Activated CD4-positive, alpha-beta T cell treated with anti-CD3 and anti-CD28 coated beads, Interleukin-2, amount 50 U/mL, for 24 hours (primary cell): ENCODE measurements at regions not wholly inside any gene's neighbourhood (a gene's known extent, or its start where the extent isn't known, plus 50 kb on each side); places are given as distances from the start of the nearest gene placed in this dataset.
"Not testable (repeated sequence)": the region's sequence is repeated elsewhere in the genome, so short reads cannot be mapped to it uniquely, and the experiment has no call there.

Experiments
- DNase-seq, 2 donors: peaks; one replicate each; pipeline ENCODE4 v3.0.0-alpha.2; 2020; ENCODE audit warnings: low read depth in 1 of 2, low spot score in 1 of 2

DNA sequence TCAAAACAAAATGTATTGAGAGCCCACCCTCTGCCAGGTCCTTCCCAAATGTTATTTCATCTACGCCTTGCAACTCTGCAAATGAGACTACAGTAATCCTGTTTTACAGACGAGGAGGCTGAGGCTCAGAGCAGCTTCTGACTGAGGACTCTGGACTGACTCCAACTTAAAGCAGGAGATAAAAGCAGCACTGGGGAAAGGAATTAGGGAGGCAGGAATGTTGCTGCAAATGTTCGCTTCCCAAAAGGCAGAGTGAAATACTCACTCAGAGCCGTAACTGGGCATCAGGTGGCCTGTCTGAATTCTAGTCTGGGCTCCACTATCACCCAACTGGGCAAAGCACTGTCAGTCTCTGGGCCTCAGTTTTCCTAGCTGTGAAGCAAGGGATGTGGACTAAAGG lies 94.7 kb upstream of the SRD5A3 start:
- no peak for DNase-seq

GRCh38 chr4:55251896-55252295 lies 94.1 kb upstream of the SRD5A3 start:
- no peak for DNase-seq

GRCh38 chr4:55253948-55254593 lies 92.0 kb upstream of the SRD5A3 start:
- no peak for DNase-seq

- DNase-seq, result no peak
Measured at GRCh38 chr4:55255179-55255578, 90.9 kb upstream of the SRD5A3 start.

DNA sequence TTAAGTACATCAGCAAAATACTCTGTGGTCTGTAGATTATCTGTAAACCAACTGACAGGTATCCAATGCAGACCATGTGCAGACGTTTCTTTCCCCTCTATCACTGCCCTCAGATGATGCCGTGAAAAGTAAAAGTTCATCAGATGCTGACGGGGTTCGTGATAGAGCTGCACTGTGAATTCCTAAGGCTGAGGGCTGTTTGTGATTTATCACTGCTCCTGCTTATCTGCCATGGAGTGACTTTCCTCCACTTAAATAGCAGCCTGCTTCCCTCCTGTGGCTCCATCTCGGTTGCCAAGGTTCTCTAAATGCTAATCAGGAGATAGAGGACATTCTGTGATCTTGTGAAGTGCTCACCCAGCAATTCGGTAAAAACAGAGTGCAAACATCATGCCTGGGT lies 89.3 kb upstream of the SRD5A3 start:
- no peak for DNase-seq

DNA sequence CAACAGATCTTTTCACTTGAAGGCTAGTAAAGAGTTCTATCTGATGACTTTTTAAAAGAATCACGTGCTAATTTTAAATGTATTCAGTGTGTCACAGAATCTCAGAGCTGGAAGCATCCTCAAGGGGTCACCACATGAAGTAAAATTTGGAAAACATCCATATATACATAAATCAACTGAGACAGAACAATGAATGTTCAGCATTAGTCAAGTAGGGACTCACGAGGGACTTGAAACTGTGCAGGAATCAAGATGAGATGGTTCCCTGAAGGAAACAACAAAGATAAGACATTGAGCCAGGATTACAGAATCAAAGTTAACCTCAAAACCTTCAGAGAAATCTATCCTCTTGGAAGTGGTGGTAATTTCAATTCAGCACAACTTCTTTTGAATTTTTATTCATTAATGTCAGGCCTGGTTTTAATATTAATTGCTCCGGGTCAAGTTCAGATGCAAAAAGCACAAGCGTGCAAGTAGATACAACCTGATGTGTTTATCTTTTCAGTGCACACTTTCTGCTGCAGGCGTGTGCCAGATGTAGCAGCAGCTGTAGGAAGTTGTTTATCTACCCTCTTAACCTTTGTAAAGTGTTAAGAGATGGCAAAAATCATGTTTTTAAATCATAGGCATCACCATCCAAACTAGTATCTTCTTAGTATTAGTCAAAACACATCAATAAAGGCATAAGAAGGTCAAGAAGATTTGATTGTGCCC lies 87.7 kb upstream of the SRD5A3 start:
- DNase-seq, result no peak

DNA sequence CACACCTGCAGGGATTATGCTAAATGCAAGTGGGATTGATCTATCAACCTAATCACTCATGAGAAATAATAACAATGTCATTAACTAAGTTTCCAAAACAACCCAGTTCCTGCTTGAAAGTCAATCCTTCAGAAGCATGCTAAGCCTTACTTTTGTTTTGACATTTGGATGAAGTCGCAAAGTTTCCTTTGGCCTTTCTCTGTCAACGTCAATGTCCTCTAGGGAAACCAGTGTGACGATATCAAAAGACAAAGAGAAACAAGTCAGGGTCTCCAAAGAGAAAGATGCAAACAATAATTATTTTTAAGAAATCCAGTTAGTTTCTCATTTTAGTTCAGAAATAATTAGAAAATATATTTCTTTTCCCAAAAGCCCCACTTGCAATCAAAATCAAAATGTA lies 86.7 kb upstream of the SRD5A3 start:
- DNase-seq, result no peak

DNA sequence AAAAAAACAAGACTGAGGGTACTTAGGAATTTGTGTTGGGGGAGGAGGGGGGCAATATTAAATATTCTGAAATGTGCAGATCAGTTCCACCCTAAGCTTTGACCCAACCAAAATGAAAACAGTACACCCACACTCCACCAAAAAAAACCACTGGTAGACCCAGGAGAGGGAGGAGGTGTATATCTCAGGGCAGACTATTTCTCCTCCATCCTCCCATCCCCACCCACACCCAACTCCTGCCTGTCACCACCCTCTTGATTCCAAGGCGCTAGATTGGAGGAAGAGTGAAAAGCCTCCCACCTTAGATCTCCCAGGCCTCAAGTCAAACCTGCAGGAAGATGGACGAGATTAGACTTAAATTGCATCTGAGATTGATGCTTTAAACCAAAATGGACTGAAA lies 76.6 kb upstream of the SRD5A3 start:
- DNase-seq, result no peak

- no peak for DNase-seq
Measured at GRCh38 chr4:55269995-55270394, 76.0 kb upstream of the SRD5A3 start.

DNA sequence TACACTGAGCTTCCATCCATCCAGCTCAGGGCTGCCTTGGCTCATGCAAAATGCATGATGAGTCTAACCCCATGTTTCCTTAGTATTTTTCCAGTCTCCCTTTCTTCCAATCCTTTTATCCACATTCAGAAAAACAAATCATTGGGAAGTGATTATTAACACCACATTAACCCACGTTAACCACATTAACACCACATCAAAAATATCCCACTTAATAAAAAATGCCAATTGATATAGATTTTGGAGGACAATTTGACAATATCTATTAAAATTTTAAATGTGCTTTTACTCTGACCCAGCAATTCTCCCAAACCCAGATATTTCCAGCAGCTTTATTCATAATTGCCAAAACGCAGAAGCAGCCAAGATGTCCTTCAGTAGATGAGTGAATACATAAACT lies 75.6 kb upstream of the SRD5A3 start:
- DNase-seq, result no peak

- no peak for DNase-seq
Measured at GRCh38 chr4:55272102-55272501, 73.9 kb upstream of the SRD5A3 start.

GRCh38 chr4:55272589-55272988 lies 73.5 kb upstream of the SRD5A3 start:
- no peak for DNase-seq

- no peak for DNase-seq
Measured at GRCh38 chr4:55277011-55277410, 69.0 kb upstream of the SRD5A3 start.

DNA sequence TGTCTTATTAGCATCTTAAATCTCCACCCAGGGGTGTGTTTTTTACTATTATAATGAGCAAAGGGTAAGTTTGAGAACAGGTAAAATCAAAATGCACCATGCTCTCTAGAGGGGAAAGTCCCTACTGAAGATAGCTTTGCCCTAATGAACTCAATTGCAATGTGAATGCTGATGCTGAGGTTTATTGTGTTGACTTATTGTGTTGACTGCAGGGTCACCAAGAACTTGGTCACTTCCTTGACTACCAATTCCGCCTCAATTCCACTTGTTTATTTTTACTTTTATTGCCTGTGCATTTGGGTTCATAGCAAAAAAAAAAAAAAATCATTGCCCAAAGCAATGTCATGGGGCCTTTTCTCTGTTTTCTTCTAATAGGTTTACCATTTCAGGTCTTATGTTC lies 67.7 kb upstream of the SRD5A3 start:
- DNase-seq, result no peak

DNA sequence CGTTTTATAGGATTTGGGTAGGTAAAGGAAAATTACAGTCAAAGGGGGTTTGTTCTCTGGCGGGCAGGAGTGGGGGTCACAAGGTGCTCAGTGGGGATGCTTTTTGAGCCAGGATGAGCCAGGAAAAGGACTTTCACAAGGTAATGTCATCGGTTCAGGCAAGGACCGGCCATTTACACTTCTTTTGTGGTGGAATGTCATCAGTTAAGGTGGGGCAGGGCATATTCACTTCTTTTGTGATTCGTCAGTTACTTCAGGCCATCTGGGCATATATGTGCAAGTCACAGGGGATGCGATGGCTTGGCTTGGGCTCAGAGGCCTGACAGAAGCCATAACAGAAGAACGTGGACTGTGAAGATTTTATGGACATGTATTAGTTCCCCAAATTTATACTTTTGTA lies 65.6 kb upstream of the SRD5A3 start:
- DNase-seq, result not testable (repeated sequence)

DNA sequence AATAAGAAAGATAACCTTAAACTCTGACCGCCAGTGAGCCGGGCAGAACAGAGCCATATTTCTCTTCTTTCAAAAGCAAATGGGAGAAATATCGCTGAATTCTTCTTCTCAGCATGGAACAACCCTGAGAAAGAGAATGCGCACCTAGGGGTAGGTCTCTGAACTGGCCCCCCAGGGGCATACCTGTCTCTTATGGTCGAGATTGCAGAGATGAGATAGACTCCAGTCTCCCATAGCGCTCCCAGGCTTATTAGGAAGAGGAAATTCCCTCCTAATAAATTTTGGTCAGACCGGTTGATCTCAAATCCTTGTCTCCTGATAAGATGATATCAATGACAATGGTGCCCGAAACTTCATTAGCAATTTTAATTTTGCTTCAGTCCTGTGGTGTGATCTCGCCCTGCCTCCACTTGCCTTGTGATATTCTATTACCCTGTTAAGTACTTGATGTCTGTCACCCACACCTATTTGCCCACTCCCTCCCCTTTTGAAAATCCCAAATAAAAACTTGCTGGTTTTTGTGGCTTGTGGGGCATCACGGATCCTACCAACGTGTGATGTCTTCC lies 64.8 kb upstream of the SRD5A3 start:
- DNase-seq, result not testable (repeated sequence)

DNA sequence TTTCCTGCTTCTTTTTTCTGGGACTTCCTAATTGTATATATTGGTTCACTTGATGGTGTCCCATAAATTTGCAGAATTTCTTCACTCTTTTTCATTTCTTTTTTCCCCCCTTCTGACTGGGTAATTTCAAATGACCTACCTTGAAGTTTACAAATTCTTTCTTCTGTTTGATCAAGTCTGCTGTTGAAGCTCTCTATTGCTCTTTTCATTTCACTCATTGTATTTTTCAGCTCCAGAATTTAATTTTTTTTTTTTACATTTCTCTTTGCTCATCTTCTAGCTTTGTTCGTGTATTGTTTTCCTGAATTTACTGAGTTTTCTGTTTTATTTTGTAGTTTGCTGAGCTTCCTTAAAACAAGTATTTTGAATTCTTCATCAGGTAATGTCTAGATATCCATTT lies 61.7 kb upstream of the SRD5A3 start:
- no peak for DNase-seq

DNA sequence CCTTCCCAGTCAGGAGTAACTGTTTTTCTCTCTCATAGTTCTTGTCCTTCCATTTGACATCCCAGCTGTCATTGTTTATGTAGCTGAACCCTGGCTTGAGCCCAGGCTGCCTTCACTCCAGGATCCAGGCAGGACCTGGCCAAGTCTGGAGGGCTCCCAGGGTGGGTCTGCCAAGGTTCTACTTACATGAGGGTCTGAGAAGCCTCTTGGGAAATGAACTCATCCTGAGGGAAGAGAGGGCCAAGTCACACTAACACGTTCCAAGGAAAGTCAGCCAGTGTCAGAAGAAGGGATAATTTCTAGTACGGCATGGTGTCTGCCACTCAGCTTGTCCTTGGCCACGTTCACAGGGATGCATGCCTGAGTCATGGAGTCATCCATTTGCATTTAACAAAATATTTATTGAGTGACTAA lies 54.8 kb upstream of the SRD5A3 start:
- DNase-seq, result no peak

- no peak for DNase-seq
Measured at GRCh38 chr4:55296096-55296495, 49.9 kb upstream of the SRD5A3 start.
